ENCODE measurements at regions not wholly inside any gene's neighbourhood (a gene's known extent, or its start where the extent isn't known, plus 50 kb on each side); places are given as distances from the start of the nearest gene placed in this dataset.
"Not testable (repeated sequence)": the region's sequence is repeated elsewhere in the genome, so short reads cannot be mapped to it uniquely, and the experiment has no call there.

GRCh38 chr5:97955450-97955849, 772.4 kb upstream of the RIOK2 start:
- no peak for DNase-seq

- no peak for DNase-seq
These were observed 784.2 kb upstream of the RIOK2 start for GRCh38 chr5:97967292-97967691.

GRCh38 chr5:97968346-97968745, 785.3 kb upstream of the RIOK2 start:
- no peak for DNase-seq

GRCh38 chr5:97979740-97980139, 793.7 kb upstream of the RGMB start:
- DNase-seq: no peak

GRCh38 chr5:97980291-97980690, 793.2 kb upstream of the RGMB start:
- DNase-seq: no peak

GRCh38 chr5:97986069-97986468, 787.4 kb upstream of the RGMB start:
- DNase-seq: no peak

GRCh38 chr5:97991236-97991635, 782.2 kb upstream of the RGMB start:
- no peak for DNase-seq

- no peak for DNase-seq
These were observed 774.5 kb upstream of the RGMB start for GRCh38 chr5:97998941-97999340.

- no peak for DNase-seq
These were observed 769.0 kb upstream of the RGMB start for GRCh38 chr5:98004463-98004862.

GRCh38 chr5:98016771-98017170, 756.7 kb upstream of the RGMB start:
- DNase-seq: no peak

GRCh38 chr5:98030273-98030672, 743.2 kb upstream of the RGMB start:
- not testable (repeated sequence) for DNase-seq

- not testable (repeated sequence) for DNase-seq
These were observed 742.4 kb upstream of the RGMB start for GRCh38 chr5:98031036-98031435.

- no peak for DNase-seq
These were observed 742.0 kb upstream of the RGMB start for GRCh38 chr5:98031496-98031895.

GRCh38 chr5:98031926-98032325, 741.5 kb upstream of the RGMB start:
- no peak for DNase-seq

GRCh38 chr5:98041661-98042060, 731.8 kb upstream of the RGMB start:
- no peak for DNase-seq

- no peak for DNase-seq
These were observed 730.9 kb upstream of the RGMB start for GRCh38 chr5:98042521-98042920.

GRCh38 chr5:98042961-98043360, 730.5 kb upstream of the RGMB start:
- no peak for DNase-seq

- no peak for DNase-seq
These were observed 722.9 kb upstream of the RGMB start for GRCh38 chr5:98050583-98050982.

GRCh38 chr5:98053170-98053569, 720.3 kb upstream of the RGMB start:
- DNase-seq: no peak

- no peak for DNase-seq
These were observed 713.3 kb upstream of the RGMB start for GRCh38 chr5:98060148-98060547.

GRCh38 chr5:98064118-98064685, 709.3 kb upstream of the RGMB start:
- no peak for DNase-seq

- DNase-seq: no peak
These were observed 708.1 kb upstream of the RGMB start for GRCh38 chr5:98065261-98065909.

- no peak for DNase-seq
These were observed 706.6 kb upstream of the RGMB start for GRCh38 chr5:98066910-98067309.

- DNase-seq: no peak
These were observed 703.5 kb upstream of the RGMB start for GRCh38 chr5:98069876-98070512.

GRCh38 chr5:98072921-98073320, 700.5 kb upstream of the RGMB start:
- no peak for DNase-seq

All from SIG-M5 (cell line).